Thyroid gland (tissue), 4 donors: ENCODE measurements at regions not wholly inside any gene's neighbourhood (a gene's known extent, or its start where the extent isn't known, plus 50 kb on each side); places are given as distances from the start of the nearest gene placed in this dataset.

Source experiments
- POLR2A ChIP-seq, 2 donors: fragments of 450-650 bp; IDR thresholded peaks; one replicate each; pipeline ENCODE4 v1.6.1; 2017; ENCODE audit warnings: antibody characterized with exemption in 2 of 2, mild to moderate bottlenecking in 2 of 2, moderate library complexity in 1 of 2
- TF ChIP-seq, protein P1 (sequence below), 6 experiments: fragments of 200-600 bp in 3 of 6; fragments of 450-650 bp in 3 of 6; sonication (generic) in 3 of 6; IDR thresholded peaks; one replicate each; pipeline ENCODE4 v1.5.1; 2016 to 2019; ENCODE audit warnings: antibody characterized with exemption in 6 of 6, mild to moderate bottlenecking in 2 of 6, inconsistent platforms in 1 of 6, moderate library complexity in 1 of 6

DNA sequence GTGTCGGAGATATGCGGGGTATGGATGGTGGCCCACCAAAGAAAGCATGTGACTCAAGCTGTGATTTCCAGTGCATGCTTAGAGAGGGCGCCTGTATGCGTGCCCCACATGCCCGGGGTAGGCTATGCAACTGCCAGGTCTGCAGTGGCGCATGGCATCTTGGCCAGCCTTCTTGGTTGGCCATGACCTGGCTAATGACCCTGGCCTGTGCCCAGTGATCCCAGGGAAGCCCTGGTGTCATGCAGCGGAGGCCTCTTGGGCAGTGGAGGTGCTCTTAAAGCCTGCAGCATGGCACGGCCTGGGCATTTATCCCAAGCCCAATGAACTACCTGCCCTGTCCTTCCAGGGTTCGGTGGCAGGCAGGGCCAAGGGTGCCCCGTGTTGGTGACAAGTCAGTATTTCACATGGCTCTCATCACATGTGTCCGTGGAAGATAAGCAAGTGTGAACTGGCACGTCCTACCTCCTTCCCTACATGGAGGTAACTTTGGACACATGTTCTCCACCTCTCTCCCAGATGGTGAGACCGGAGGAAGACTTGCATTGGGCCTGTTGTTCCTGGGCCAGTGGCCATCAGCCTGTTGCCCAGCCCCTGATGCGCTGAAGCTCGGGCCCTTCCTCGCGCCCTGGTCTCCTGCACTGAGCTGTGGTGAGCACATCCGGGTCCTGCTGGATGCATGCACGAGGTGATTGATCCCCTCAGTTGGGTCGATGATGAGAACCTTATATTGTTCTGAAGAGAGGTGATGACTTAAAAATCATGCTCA is 192.0 kb downstream of the UBE3A start:
- TF ChIP-seq, protein P1, sequence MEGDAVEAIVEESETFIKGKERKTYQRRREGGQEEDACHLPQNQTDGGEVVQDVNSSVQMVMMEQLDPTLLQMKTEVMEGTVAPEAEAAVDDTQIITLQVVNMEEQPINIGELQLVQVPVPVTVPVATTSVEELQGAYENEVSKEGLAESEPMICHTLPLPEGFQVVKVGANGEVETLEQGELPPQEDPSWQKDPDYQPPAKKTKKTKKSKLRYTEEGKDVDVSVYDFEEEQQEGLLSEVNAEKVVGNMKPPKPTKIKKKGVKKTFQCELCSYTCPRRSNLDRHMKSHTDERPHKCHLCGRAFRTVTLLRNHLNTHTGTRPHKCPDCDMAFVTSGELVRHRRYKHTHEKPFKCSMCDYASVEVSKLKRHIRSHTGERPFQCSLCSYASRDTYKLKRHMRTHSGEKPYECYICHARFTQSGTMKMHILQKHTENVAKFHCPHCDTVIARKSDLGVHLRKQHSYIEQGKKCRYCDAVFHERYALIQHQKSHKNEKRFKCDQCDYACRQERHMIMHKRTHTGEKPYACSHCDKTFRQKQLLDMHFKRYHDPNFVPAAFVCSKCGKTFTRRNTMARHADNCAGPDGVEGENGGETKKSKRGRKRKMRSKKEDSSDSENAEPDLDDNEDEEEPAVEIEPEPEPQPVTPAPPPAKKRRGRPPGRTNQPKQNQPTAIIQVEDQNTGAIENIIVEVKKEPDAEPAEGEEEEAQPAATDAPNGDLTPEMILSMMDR (IDR thresholded peaks at IDR 0.05) = no peak
- no peak for TF ChIP-seq POLR2A (IDR thresholded peaks at IDR 0.05)
